ENCODE measurements at regions not wholly inside any gene's neighbourhood (a gene's known extent, or its start where the extent isn't known, plus 50 kb on each side); places are given as distances from the start of the nearest gene placed in this dataset.

DNA sequence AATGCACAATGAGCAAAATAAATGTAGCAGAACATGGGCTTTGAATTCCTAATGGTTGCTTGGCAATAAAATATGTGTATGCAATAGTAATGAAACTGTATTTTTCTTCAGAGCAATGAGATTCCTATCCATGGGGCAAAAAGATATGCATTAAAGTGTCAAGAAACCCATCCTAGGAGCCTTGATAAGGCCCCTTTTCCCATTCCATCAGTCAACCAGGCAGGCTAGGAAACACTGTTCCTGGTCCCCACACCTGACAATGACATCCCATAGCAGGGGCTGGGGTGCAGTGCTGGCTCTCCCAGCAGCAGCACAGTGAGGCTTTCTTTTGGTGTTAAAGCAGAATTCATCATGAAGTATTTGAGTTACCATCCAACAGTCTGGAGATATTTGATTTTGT is 113.3 kb upstream of the AGTR1 start:
- no peaks in the 10 kb centered on the region for H3K27me3 ChIP-seq (ENCODE audit: insufficient read depth, poor library complexity, severe bottlenecking)
- no peak overlapping the region for H3K27ac ChIP-seq (replicated peaks)
- H3K4me3 ChIP-seq (replicated peaks; ENCODE audit: insufficient read depth, low read length) = no peak overlapping the region
- TF ChIP-seq, protein P1, sequence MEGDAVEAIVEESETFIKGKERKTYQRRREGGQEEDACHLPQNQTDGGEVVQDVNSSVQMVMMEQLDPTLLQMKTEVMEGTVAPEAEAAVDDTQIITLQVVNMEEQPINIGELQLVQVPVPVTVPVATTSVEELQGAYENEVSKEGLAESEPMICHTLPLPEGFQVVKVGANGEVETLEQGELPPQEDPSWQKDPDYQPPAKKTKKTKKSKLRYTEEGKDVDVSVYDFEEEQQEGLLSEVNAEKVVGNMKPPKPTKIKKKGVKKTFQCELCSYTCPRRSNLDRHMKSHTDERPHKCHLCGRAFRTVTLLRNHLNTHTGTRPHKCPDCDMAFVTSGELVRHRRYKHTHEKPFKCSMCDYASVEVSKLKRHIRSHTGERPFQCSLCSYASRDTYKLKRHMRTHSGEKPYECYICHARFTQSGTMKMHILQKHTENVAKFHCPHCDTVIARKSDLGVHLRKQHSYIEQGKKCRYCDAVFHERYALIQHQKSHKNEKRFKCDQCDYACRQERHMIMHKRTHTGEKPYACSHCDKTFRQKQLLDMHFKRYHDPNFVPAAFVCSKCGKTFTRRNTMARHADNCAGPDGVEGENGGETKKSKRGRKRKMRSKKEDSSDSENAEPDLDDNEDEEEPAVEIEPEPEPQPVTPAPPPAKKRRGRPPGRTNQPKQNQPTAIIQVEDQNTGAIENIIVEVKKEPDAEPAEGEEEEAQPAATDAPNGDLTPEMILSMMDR (IDR thresholded peaks at IDR 0.05; ENCODE audit: insufficient read depth, low read length) = no peak
- TF ChIP-seq GABPA (IDR thresholded peaks at IDR 0.05; ENCODE audit: low read depth) = no peak
- no peak for TF ChIP-seq POLR2AphosphoS5 (IDR thresholded peaks at IDR 0.05; ENCODE audit: low read depth)
- TF ChIP-seq, protein P2, sequence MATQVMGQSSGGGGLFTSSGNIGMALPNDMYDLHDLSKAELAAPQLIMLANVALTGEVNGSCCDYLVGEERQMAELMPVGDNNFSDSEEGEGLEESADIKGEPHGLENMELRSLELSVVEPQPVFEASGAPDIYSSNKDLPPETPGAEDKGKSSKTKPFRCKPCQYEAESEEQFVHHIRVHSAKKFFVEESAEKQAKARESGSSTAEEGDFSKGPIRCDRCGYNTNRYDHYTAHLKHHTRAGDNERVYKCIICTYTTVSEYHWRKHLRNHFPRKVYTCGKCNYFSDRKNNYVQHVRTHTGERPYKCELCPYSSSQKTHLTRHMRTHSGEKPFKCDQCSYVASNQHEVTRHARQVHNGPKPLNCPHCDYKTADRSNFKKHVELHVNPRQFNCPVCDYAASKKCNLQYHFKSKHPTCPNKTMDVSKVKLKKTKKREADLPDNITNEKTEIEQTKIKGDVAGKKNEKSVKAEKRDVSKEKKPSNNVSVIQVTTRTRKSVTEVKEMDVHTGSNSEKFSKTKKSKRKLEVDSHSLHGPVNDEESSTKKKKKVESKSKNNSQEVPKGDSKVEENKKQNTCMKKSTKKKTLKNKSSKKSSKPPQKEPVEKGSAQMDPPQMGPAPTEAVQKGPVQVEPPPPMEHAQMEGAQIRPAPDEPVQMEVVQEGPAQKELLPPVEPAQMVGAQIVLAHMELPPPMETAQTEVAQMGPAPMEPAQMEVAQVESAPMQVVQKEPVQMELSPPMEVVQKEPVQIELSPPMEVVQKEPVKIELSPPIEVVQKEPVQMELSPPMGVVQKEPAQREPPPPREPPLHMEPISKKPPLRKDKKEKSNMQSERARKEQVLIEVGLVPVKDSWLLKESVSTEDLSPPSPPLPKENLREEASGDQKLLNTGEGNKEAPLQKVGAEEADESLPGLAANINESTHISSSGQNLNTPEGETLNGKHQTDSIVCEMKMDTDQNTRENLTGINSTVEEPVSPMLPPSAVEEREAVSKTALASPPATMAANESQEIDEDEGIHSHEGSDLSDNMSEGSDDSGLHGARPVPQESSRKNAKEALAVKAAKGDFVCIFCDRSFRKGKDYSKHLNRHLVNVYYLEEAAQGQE (IDR thresholded peaks at IDR 0.05; ENCODE audit: insufficient replicate concordance, low read depth) = no peak
- no peak for TF ChIP-seq SPI1 (IDR thresholded peaks at IDR 0.05; ENCODE audit: borderline replicate concordance, low read depth)
- no peak for DNase-seq (ENCODE audit: low read depth in 1 of 2, low spot score in 1 of 2)

DNA sequence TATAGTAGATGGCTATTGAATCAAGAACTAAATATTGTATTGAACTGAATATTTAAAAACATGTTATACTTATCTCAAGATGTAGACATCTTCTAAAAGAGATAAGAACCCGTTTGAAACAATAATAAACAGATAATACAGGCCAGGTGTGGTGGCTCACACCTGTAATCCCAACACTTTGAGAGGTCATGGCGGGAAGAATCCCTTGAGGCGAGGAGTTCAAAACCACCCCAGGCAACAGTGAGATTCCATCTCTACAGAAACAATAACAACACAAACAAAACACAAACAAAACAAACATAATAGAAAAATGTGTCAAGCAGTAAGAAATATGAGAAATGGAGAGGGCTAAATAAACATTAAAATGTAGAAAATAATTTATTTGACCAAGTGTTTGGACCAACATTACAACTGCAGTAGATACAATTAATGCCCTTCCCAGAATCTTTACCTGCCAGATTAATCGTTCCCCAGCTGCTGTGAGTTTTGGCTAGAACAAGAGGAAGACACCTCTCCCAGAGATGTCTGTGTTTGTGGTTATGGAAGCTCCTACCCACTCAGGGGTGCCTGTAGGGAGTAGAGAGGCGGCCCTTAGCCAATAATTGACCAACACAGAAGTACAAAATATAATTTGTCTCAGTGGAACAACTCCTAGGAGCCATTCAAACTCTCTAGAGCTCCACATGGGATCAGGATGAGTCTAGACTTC is 111.9 kb upstream of the AGTR1 start:
- no peak for DNase-seq (ENCODE audit: low read depth in 1 of 2, low spot score in 1 of 2)
- Histone ChIP-seq H3K27ac (replicated peaks) (no peak overlapping the region), H3K27me3 (ENCODE audit: insufficient read depth, poor library complexity, severe bottlenecking) (no peaks in the 10 kb centered on the region), H3K4me3 (replicated peaks; ENCODE audit: insufficient read depth, low read length) (no peak overlapping the region)
- TF ChIP-seq POLR2AphosphoS5 (IDR thresholded peaks at IDR 0.05; ENCODE audit: low read depth) = no peak
- no peak for TF ChIP-seq SPI1 (IDR thresholded peaks at IDR 0.05; ENCODE audit: borderline replicate concordance, low read depth)
- TF ChIP-seq GABPA (IDR thresholded peaks at IDR 0.05; ENCODE audit: low read depth) = no peak
- TF ChIP-seq, protein P2 (IDR thresholded peaks at IDR 0.05; ENCODE audit: insufficient replicate concordance, low read depth) = no peak
- TF ChIP-seq, protein P1 (IDR thresholded peaks at IDR 0.05; ENCODE audit: insufficient read depth, low read length) = no peak

DNA sequence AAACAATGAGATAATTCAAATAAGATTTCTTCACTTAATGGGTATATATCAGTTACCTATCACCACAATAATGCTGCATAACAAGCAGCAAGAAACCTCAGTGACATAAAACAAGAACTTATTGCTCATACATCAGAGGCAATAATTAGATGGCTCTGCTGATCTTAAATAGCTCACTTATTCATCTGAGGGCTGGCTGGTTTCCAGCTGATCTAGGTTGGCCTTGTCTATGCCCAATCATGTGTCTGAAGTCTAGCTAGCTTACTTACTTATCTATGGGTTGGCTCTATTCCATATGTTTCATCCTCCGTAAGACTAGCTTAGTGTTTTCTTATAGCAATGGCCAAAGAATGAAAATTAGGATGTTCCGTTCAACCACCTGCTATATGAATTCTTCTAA is 109.4 kb upstream of the AGTR1 start:
- no peak overlapping the region for H3K4me3 ChIP-seq (replicated peaks; ENCODE audit: insufficient read depth, low read length)
- DNase-seq (ENCODE audit: low read depth in 1 of 2, low spot score in 1 of 2) = no peak
- no peak for TF ChIP-seq SPI1 (IDR thresholded peaks at IDR 0.05; ENCODE audit: borderline replicate concordance, low read depth)
- TF ChIP-seq GABPA (IDR thresholded peaks at IDR 0.05; ENCODE audit: low read depth) = no peak
- TF ChIP-seq, protein P1 (IDR thresholded peaks at IDR 0.05; ENCODE audit: insufficient read depth, low read length) = no peak
- TF ChIP-seq POLR2AphosphoS5 (IDR thresholded peaks at IDR 0.05; ENCODE audit: low read depth) = no peak
- TF ChIP-seq, protein P2 (IDR thresholded peaks at IDR 0.05; ENCODE audit: insufficient replicate concordance, low read depth) = no peak
- no peak overlapping the region for H3K27ac ChIP-seq (replicated peaks)
- H3K27me3 ChIP-seq (ENCODE audit: insufficient read depth, poor library complexity, severe bottlenecking) = no peaks in the 10 kb centered on the region

Measured in HL-60 (cell line).